Transverse colon (tissue), 4 donors: ENCODE measurements at regions not wholly inside any gene's neighbourhood (a gene's known extent, or its start where the extent isn't known, plus 50 kb on each side); places are given as distances from the start of the nearest gene placed in this dataset.

Experiments
- CTCF ChIP-seq, 5 experiments: fragments of 200-600 bp in 3 of 5; fragments of 450-650 bp in 2 of 5; sonication (generic) in 3 of 5; IDR thresholded peaks; 1 replicate in 2 of 5; 2 replicates in 3 of 5; pipeline ENCODE4 v1.5.1; 2016 to 2017; ENCODE audit warnings: antibody characterized with exemption in 5 of 5, inconsistent platforms in 3 of 5, mild to moderate bottlenecking in 2 of 5, moderate library complexity in 1 of 5
- EP300 ChIP-seq: sonication (generic); formaldehyde crosslinking; IDR thresholded peaks from one replicate; pipeline ENCODE4 v1.6.1; 2017; ENCODE audit warnings: antibody characterized with exemption, low read depth
- POLR2A ChIP-seq: fragments of 450-650 bp; IDR thresholded peaks from one replicate; pipeline ENCODE4 v1.6.1; 2016; ENCODE audit warnings: antibody characterized with exemption, mild to moderate bottlenecking, moderate library complexity
- POLR2AphosphoS5 ChIP-seq, 3 donors: sonication (generic); formaldehyde crosslinking; IDR thresholded peaks; one replicate each; pipeline ENCODE4 v1.6.1; 2016; ENCODE audit warnings: antibody characterized with exemption in 3 of 3

DNA sequence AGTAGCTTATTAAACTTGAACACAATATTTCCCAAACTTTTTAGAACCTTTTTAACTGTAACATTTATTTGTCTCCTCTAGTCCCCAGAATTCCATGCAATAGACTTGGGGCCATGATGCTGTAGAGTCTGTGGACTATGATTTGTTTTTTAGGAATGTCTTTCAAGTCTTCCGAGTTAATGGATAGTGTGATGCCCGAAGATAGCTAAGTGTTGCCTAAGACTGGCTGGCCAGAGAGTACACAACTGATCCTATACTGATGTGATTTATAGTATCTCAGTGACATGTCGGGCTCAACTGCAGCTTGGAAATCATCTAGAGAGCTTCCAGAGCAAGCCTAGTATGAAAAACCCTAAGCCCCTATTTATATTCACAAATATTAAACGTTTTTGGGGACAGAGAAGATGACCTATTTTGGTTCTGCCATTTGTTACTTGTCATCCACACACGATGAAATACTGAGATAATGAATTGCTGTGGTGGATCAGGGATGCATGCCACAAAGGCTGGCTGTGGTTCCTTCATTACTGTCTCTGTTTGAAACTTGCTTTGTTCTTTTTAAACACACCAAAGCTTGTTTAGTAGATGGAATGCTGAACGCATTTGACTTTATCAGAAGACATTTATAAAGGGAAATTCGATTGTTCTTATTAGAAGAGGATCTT lies 507.4 kb downstream of the TAFA4 start:
- TF ChIP-seq CTCF (IDR thresholded peaks at IDR 0.05), result no peak
- no peak for TF ChIP-seq POLR2A
- no peak for TF ChIP-seq EP300
- TF ChIP-seq POLR2AphosphoS5 (IDR thresholded peaks at IDR 0.05), result no peak
